Superior temporal gyrus (tissue), 1 donor: ENCODE measurements at regions not wholly inside any gene's neighbourhood (a gene's known extent, or its start where the extent isn't known, plus 50 kb on each side); places are given as distances from the start of the nearest gene placed in this dataset.

ENCODE experiments used
- DNase-seq: peaks from one replicate; pipeline ENCODE4 v3.0.0-alpha.2; 2016; ENCODE audit errors: extremely low spot score

DNA sequence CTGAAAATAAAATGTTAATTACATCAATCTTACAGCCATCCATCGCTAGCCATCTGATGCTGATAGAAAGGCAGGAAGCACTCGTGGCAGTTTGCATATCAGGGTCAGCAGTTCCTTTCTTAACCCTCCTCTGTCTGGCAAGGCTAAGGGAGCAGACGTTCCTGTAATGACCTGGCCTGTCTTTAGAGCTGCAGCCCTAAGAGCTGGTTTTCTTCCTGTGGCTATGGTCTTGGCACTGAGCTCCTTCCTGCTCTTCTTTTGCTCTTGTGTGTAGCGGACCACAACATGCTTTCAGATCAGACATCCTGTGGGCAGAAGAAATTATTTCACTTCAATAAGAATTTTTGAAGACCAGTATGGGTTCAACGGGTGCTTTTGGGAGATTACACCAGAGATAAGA lies 170.4 kb downstream of the DAD1 start:
- DNase-seq = no peak

DNA sequence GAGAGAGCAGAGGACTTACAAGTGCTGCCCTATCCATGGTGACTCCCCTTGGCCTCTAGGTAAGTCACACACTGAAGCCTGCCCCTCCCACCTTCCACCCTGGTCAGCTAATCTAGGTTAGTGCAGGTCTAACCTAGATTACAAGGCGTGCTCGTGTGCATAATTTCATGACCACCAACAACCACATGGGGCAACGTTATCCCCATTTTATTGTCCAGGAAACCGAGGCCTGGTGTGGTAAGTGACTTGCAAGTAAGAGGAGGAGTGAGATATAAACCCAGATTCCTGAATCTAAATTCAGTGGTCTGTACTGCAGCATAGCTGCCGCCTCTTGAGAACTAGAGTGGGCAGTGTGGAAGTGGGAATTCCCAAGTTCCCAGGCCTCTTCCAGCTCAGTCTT lies 171.1 kb downstream of the DAD1 start:
- DNase-seq = no peak

DNA sequence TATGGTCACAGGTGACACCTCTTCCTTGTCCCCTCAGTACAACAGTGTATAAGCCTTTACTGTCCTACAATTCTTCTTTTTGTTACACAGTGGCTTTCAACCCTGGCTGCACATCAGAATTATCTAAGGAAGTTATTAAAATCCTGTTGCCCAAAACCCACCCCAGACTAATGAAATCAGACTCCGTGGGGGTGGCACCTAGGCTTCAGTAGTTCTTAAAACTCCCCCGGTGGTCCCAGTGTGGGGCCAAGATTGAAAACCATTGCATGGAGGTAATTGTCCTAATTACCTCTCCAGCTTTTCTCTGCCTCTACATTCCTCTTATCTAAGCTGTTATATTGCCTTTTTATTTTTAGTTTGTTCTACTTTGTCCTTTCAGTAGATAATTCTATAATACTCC lies 172.8 kb downstream of the DAD1 start:
- no peak for DNase-seq

DNA sequence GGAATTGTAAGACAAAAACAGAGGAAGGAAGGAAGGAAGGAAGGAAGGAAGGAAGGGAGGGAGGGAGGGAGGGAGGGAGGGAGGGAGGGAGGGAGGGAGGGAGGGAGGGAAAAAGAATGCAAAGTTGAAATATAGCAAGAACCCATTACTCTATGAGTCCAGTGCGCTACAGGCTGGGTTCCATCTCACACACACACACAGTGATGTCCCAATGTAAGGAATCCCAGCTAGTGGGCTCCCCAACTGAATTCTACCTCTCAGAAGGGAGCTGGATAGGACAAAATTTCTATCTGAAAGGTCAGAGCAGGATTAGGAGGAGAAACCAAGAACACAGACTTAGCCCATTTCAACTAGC lies 173.4 kb downstream of the DAD1 start:
- no peak for DNase-seq

DNA sequence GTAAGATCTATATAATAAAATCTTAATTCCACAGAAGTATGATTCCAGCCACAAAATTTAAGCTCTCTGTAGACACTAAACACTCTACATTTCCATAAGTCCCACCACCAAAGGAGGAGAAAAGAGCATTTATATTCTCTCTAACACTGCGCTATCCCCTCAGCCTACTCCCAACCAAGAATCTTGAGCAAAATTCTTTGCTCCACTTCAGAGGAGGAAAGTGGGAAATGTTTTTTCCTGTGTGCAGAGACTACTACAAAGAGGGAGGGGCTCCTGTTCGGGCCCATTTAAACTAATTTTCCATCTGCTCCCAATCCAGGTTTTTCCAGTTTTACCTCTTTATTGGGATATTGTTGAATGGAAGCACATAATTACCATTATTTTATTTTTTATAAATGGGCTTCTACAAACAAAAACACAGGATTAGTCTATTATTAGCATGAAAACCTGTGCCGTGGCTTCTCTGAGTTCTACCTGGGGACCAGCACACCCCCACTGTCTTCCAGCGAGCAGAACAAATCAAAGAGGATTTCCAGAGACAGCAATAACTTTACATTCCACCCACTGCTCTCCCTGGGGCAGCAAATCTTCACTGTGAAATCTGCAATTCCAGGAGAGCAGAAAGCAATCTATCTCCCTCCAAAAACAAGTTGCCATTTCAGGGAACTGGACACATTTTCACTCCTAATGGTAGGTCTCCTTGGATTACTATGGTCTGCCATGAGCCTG lies 174.0 kb downstream of the DAD1 start:
- DNase-seq = no peak

DNA sequence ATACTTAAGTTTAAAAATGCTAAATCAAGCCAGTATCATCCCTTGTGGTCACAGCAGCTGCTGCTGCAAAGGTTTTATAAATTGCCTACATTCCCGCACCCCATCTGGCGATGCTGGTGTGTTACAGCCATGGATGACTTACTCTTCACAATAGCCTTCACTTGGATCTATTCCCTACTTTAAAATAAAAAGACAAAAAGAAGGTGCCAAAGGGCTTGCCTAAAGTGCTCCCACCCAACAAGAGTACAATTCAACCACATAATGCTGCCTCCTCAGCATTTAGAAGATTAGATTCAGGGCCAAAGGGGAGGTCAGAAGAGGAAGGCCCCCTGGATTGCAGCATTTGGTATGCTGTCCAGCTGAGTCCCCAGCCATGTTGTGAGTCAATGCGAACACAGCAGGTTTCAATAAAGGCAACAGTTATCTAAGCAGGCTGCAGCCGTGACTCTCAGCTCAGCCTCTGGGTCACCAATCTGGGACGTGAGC lies 176.1 kb downstream of the DAD1 start:
- no peak for DNase-seq

DNA sequence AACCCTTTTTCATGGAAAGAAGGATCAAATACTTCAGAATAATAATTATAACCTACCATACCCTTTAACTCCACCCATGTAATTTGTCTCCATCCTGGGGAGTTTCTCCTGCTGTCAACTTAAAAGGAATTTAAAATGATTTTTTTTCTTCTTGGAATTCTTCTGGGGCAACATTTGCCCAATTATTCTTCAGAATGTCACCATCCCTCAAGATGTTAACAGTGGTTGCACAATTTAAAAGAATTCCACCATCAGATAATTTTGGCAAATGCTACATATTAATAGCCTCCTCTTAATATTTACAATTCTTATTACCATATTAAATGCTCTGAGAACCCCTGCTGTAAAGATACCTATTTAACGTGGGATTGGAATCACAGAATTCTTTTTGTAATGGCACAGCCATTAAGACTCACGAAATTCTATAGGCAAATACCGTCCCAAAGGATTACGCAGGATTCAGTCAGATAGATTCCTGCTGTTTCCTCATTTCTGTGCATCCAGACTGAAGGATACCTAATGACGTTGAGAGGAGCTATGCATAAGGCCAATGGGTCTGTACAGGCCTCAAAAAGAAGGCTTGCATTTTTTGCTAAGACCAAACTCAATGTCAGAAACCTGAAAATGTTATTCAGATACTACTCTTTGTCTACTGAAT lies 177.5 kb downstream of the DAD1 start:
- no peak for DNase-seq

DNA sequence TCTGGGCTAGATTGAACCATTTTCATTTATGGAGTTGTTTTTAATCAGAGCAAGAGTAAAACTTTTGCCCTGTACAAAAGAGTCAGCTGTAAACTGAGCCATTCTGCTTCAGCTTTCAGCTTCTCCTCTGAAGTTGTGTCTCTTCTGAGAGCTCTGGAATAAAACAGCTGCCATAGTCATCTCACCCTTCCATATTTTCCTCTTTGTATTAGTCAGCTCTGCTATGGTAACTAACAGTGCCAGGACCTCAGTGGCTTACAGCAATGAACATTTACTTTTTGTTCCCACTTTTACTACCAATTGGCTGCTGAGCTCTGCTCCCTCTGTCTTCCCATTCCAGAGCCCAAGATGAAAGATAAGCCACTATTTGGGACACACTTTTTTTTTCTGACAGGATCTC lies 178.5 kb downstream of the DAD1 start:
- no peak for DNase-seq

DNA sequence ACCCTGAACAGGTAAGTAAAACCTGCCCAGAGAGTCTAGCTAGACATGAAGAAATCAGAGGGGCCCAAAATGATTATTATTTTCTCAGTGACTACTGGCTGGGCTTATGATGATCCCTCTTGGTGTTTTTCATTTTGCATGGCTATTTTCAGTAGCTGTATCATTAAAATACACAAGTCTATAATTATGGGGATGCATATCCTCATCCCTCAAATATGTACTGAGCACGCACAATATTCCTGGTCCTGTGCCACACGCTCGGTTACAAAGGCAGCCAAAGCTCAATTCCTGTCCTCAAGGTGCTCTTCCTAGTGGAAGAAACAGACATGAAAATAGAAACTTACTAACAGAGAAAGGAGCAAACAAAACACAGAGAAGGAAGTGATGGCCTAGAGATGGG lies 180.0 kb downstream of the DAD1 start:
- DNase-seq = no peak

DNA sequence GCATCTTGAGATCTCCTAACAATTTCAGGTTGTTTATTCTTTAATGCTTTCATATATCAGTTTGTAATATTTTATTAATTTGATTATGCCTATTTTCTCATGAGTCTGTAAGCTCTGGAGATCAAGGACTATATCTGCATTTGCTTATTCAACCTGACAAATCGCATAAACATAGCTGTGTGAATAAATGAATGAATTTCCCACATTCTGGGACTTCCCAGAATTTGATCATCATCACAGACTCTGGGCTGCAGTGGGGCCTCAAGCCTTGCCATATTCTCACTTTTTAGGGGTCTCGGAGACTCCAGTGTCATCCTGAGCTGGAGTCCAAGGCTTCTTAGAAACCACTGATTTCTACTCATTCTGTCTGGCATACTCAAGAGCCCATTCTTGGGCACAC lies 180.5 kb downstream of the DAD1 start:
- no peak for DNase-seq

DNA sequence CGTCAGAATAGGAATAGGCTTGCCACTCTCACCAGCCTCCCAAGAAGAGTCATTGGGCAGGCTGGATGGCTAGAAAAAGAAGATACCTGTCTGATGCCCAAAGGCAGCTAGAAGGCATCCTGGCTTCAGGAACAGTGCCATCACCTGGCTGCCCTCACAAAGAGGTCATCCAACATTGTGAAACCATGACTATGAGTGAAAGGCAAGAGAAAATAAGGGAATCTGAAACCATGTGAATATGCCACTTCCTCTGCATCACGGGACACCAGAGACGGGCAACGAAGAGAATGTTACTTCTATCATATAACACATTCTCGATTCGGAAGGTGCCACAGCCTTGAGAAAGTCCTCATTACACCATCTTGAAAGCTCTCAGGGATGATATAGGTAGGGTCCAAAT lies 182.0 kb downstream of the DAD1 start:
- DNase-seq = no peak

DNA sequence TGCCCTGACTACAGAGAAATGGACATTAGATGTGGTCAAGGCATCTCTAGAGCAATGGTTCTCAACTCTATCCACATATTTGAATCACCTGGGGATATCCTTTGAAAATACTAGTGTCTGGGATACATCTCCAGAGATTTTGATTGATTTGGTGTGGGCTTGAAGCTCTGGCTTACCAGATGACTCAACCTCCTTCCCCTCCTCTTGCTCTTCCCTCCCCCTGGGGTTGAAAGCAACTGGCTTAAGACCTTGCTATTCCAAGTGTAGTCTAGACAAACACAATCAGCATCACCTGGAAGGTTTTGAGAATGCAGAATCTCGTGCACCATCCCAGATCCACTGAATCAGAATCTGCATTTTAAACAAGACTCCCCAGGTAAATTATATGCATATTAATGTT lies 183.8 kb downstream of the DAD1 start:
- DNase-seq = no peak

DNA sequence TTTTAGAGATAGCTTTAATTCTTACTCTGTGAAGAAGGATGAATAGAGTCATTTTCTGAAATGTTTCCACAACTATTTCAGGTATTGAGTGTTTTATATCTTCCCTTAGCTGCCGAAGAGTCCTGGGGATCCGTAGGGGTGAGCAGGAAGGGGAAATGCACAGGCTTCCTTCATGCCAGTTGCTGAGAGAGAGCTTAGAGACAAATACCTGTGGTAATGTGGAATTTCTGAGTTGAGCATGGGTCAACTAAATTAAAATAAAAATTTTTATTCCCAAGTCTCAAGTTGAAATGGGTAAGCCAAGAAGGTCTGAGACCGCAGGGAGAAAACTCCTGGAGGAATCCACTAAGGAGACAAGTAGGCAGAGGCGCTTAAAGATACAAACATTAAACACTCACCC lies 185.7 kb downstream of the DAD1 start:
- DNase-seq = no peak

DNA sequence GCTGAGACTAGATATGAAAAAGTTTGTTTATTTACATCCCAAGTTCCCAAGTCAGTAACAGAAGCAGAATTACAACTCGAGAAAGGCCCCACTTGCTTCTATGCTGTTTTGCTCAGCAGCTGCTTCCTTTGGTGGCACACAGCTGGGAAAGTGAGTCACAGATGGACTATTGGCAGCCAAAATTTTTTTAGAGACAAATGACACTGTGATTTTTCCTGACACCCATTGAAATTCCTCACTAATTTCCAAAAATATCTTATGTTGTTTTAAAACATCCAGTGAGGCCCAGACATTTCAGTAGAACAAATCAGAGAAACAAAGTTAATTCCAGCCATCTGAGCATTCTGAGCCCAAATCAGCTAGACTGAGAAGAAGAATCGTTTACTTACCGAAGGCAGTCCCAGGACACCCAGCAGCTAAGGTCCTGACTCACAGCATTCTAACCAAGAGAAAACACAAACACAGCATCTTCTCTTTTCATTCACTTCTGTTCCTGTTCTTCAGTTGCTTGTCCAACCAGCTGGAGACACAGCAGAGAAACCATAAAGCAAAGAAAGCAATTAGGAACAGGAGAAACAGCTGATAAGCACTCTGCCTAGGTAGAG lies 188.3 kb downstream of the DAD1 start:
- DNase-seq = no peak

DNA sequence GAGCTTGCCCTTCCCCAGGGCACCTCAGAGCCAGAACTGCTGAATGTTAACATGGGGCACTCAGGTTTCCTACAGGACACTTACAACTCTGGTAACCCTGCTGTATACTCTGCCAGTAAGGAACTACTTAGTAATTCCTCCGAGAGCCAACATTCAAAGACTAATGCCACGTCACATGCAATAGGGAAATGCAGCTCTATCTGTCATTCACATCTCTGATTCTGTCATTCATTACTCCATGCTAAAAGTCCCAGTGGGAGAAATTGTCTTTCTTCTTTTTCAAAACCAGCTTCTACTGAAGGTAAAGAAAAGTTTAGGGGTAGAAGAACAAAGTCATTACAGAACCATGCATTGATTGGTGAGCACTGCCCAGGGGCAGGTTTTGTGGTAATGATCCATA lies 189.2 kb downstream of the DAD1 start:
- no peak for DNase-seq

DNA sequence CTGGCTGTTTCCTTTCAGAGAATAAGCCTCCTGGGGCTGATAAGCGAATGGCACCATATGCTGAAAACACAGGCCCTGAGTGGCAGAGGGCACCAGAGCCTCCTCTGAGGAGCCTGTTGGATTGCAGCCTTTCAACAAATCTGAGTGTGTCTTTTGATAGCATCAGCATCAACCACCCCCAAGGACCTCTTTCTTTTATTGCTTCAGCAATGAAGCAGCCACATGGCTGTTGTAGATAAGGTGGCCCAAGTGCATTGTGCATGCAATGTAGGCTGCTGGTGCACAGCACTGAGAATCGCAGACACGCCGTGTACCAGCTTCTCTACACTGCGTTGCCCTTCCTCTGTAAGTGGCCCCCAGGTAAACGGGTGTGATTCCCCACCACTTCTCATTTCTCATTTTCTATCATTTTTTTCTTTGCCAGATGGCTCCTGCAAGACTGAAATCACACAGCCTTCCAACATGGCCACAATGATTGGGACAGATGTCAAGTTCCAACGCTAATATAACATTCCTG lies 191.7 kb downstream of the DAD1 start:
- DNase-seq = no peak

DNA sequence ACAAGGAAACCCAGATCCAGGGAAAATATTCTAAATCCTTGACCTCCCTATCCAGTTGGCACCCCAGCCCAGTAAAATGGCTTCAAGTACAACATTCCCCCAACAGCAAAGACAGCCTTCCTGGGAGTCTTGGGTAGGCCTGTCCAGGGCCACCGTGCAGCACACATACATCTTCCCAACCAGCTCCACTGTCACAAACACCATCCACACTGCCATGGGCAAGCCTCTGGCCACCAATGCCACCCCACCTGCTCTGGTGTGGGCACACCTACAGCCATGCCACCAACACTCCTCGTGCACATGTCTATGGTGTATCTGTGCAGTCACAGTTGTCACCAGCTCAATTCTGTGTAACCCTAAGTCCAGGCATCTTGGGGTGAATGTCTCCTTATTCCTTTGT lies 193.2 kb downstream of the DAD1 start:
- DNase-seq = no peak

DNA sequence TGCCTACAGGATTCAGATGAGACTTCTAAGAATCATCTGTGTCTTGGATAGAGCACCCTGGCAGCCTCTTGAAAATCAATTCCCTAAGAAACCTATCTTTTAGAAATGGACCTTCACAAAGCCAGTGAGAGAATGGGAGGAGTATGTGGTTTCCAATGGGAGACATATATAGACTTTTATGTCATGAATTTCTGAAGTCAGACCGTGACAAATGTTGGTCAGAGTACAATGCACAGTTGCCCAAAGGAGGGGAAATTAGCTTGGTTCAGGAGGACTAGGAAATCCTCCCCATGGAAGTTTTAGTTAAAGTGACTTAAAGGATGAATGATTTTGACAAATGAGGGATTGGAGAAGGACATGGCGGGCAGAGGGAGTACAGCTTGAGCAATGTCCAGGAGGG lies 194.4 kb downstream of the DAD1 start:
- DNase-seq = no peak

DNA sequence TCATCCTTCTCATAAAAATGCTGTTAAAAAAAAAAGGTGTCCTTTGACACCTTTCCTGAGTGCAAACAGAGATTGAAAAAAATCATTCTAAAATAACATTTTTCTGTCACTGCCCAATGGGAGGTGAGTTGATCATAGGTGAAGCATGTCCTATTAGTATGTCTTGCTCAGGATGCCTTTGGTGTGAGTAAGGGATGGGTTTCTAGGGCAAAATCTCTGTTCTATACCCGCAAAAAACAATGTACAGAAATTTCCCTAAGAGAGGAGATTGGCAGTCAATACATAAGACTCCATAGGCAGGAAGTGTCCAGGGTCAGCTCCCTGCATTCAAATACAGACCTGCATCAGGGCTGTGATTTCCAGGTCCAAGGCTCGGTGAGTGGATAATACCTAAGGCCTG lies 195.2 kb downstream of the DAD1 start:
- DNase-seq = no peak

DNA sequence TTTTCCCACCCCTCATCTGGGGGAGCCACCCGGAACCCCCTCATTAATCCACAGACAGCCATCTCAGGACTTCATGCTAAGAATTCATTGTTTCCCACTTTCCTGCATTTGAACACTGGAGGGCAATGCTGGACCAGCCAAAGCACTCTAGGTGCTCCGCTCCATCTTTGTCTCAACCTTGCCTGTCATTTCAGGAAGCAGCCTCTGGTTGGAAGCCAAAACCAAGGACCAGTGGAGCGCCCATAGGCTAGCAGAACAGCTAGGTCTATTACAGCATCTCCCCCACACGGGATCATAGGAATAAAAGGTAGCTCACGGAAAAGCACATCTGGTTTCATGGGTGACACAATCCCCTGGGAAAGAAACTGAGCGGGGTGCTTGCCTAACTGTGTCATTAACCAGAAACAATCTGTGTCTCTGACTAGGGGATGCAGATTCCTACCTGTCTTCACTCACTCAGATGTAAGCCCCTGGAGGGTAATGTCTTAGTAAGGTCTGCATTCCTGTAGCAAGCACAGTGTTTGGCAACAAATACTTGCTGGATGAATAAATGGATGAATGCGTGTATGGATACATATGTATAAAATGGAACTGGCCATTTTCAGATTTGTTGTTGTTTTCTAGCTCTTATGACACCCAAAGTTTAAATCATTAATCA lies 197.0 kb downstream of the DAD1 start:
- peak; percentile 86 for DNase-seq

DNA sequence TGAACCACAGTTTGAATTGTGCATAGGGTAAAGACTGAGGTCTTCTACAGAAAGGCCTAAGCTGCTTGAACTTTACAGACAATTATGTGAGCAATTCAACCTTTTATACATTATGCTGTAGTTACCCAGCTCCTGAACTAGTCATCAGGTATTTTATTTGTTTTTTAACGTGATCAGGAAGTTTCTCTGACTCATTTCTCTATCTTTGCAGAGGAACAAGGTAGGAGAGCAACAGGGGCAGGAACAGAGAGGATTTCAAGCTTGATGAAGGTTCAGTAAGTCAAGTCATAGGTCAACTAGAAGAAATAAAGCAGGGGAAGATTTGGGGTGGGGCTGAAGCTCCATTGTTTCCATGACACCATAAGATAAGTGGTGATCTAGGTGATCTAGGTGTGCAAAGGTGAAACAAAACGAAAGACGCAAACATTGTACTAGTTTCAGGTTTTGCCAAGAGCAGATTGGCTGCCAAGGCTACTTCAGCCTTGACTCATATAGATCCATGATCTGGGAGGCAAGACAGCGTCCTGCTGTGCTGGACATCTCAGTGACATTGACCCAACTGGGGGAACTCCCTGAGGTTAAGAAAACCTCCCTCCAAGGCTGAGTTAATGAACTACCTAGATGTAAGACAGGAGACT lies 198.1 kb downstream of the DAD1 start:
- no peak for DNase-seq

DNA sequence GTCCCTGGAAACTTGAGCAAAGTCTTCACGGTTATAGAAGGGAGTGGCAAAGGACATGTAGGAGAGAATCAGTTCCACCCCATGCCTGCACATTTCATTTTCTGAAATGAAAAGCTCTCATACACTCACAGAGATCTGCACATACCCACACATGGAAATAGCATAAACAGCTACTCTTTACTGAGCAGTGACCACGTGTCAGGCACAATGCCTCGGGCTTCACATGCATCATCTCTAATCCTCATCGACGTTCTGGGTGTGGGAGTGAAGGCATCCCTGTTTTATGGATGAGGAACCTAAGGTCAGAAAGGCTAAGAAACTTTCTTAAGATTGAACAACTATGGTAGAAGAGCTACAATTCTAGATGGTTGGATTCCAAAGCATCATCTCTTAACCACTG lies 198.8 kb downstream of the DAD1 start:
- no peak for DNase-seq
